SK-N-SH treated with all-trans-retinoic acid at 6 μM for 48 hours (cell line): ENCODE measurements at regions not wholly inside any gene's neighbourhood (a gene's known extent, or its start where the extent isn't known, plus 50 kb on each side); places are given as distances from the start of the nearest gene placed in this dataset.

Experiments used
- ARNTL ChIP-seq: fragments of 450-650 bp; formaldehyde crosslinking; IDR thresholded peaks from 2 replicates; pipeline ENCODE4 v1.5.0; 2020; ENCODE audit warnings: low read depth, mild to moderate bottlenecking, moderate library complexity, borderline replicate concordance
- BACH2 ChIP-seq: fragments of 250-450 bp; sonication (Bioruptor Pico); IDR thresholded peaks from 2 replicates; pipeline ENCODE4 v1.9.0; 2021; ENCODE audit warnings: mild to moderate bottlenecking, borderline replicate concordance
- OSR1 ChIP-seq: fragments of 250-450 bp; sonication (Bioruptor Pico); IDR thresholded peaks from 2 replicates; pipeline ENCODE4 v1.8.0; 2022; ENCODE audit warnings: moderate library complexity, mild to moderate bottlenecking, inconsistent platforms
- SNAI2 ChIP-seq: fragments of 250-450 bp; sonication (Bioruptor Pico); IDR thresholded peaks from 2 replicates; pipeline ENCODE4 v1.5.0; 2020; ENCODE audit warnings: mild to moderate bottlenecking, moderate library complexity
- ZNF565 ChIP-seq: fragments of 450-650 bp; formaldehyde crosslinking; conservative IDR thresholded peaks from 2 replicates; pipeline ENCODE4 v1.5.0; 2020; ENCODE audit warnings: low read depth, mild to moderate bottlenecking, moderate library complexity
- TF ChIP-seq, protein P1 (sequence below): fragments of 250-450 bp; sonication (Bioruptor Pico); IDR thresholded peaks from 2 replicates; pipeline ENCODE4 v1.8.0; 2020; ENCODE audit warnings: mild to moderate bottlenecking, moderate library complexity, borderline replicate concordance
- TF ChIP-seq, protein P2 (sequence below): fragments of 250-450 bp; sonication (Bioruptor Pico); IDR thresholded peaks from 2 replicates; pipeline ENCODE4 v1.5.1; 2021; ENCODE audit warnings: mild to moderate bottlenecking, moderate library complexity

DNA sequence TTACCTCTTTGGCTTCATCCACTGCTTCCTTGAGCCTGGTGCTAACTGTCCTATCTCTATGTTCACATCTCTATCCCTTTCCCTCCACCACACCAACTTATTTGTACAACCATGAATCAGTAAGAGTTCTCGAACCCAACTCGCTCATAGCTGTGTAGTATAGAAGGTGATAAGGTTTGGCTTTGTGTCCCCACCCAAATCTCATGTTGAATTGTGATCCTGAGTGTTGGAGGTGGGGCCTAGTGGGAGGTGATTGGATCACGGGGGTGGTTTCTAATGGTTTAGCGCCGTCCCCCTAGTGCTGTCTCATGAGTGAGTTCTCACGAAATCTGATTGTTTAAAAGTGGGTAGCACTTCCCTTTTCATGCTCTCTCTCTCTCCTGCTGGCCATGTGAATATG, 235.6 kb upstream of the FMN2 start:
- TF ChIP-seq ZNF565 (CRISPR knock-in tag) (no peak), OSR1 (CRISPR knock-in tag) (no peak), ARNTL (no peak), SNAI2 (CRISPR knock-in tag) (no peak), BACH2 (CRISPR knock-in tag) (no peak)
- TF ChIP-seq, protein P1, sequence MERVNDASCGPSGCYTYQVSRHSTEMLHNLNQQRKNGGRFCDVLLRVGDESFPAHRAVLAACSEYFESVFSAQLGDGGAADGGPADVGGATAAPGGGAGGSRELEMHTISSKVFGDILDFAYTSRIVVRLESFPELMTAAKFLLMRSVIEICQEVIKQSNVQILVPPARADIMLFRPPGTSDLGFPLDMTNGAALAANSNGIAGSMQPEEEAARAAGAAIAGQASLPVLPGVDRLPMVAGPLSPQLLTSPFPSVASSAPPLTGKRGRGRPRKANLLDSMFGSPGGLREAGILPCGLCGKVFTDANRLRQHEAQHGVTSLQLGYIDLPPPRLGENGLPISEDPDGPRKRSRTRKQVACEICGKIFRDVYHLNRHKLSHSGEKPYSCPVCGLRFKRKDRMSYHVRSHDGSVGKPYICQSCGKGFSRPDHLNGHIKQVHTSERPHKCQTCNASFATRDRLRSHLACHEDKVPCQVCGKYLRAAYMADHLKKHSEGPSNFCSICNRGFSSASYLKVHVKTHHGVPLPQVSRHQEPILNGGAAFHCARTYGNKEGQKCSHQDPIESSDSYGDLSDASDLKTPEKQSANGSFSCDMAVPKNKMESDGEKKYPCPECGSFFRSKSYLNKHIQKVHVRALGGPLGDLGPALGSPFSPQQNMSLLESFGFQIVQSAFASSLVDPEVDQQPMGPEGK (CRISPR knock-in tag) = no peak
- TF ChIP-seq, protein P2, sequence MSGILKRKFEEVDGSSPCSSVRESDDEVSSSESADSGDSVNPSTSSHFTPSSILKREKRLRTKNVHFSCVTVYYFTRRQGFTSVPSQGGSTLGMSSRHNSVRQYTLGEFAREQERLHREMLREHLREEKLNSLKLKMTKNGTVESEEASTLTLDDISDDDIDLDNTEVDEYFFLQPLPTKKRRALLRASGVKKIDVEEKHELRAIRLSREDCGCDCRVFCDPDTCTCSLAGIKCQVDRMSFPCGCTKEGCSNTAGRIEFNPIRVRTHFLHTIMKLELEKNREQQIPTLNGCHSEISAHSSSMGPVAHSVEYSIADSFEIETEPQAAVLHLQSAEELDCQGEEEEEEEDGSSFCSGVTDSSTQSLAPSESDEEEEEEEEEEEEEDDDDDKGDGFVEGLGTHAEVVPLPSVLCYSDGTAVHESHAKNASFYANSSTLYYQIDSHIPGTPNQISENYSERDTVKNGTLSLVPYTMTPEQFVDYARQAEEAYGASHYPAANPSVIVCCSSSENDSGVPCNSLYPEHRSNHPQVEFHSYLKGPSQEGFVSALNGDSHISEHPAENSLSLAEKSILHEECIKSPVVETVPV (CRISPR knock-in tag) = no peak
